ENCODE measurements at regions not wholly inside any gene's neighbourhood (a gene's known extent, or its start where the extent isn't known, plus 50 kb on each side); places are given as distances from the start of the nearest gene placed in this dataset.

DNA sequence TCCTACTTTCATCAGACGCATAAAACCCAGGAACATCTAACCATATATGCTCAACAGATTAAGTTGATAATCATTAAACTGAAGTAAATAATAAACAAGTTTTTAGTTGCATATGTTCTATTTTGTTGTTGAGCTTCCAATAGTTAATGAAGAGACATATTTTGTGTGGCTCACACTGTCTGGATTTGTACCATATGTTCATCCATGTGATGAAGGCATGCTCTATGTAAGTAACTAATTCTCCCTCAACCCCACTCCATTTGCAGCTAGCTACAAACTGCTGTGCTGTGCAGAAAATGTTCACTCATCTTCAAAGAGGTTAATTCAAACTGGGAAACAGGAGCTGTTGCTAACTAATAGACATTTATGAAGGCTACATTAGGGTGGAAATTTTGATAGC, 589.7 kb upstream of the LRRC4C start:
- H3K4me3 Mint-ChIP-seq = no peak overlapping the region
- H3K4me1 Mint-ChIP-seq = no peaks in the 10 kb centered on the region
- H3K36me3 Mint-ChIP-seq (ENCODE audit: low read depth) = no peaks in the 10 kb centered on the region
- H3K27ac Mint-ChIP-seq = no peak overlapping the region
- H3K27me3 Mint-ChIP-seq (ENCODE audit: low read depth, poor library complexity) = no peaks in the 10 kb centered on the region
- TF ChIP-seq CTCF (IDR thresholded peaks at IDR 0.05) = no peak
- H3K9me3 Mint-ChIP-seq = peaks cover 3% of the 10 kb centered on the region
- DNase-seq = no peak

DNA sequence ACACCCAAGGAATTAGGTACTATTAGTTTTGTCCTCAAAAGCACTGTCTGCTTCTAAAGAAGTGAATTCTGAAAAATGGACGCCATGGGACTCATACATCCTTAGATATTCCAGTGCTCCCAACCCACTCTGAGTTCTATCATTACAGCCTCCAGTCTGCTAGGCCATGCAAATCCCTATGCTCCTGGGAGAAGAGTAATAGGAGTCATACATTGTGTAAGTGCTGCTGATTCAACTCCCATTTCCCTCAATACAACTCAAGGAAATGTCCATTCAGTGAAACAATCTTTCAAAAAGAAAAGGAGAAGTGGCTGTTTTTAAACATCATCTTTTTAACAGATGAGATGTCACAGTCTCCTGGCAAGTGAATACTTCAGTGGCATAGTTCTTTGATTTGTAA, 590.2 kb upstream of the LRRC4C start:
- no peak overlapping the region for H3K27ac Mint-ChIP-seq
- DNase-seq = no peak
- H3K27me3 Mint-ChIP-seq (ENCODE audit: low read depth, poor library complexity) = no peaks in the 10 kb centered on the region
- peaks cover under 1% of the 10 kb centered on the region for H3K9me3 Mint-ChIP-seq
- H3K4me1 Mint-ChIP-seq = no peaks in the 10 kb centered on the region
- TF ChIP-seq CTCF (IDR thresholded peaks at IDR 0.05) = no peak
- H3K36me3 Mint-ChIP-seq (ENCODE audit: low read depth) = no peaks in the 10 kb centered on the region
- no peak overlapping the region for H3K4me3 Mint-ChIP-seq

DNA sequence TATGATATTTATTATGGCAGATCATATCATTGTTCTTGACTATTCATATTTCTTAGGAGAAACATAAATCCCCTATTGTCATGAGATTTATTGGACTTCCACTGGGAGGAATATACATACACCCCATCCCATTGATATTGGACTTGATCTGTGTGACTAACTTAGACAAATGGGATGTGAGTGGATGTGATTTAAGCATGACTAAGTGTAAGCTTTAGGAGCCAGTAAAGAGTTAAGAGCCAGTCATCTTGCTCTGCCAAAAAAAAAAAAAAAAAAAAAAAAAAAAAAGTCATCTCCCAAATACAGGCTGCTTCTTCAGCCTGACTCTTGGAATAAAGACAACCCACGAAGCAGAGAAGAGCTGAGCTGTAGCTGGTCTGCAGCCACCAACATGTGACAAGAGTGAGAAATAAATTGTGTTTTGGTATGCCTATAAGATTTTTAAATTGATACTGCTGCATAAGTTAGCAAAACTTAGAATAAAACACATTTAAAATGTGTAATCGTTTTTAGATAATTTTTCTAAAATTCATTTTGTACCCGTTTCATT, 595.0 kb upstream of the LRRC4C start:
- Mint-ChIP-seq H3K4me3 (no peak overlapping the region), H3K4me1 (no peaks in the 10 kb centered on the region), H3K27me3 (ENCODE audit: low read depth, poor library complexity) (no peaks in the 10 kb centered on the region), H3K27ac (no peak overlapping the region), H3K36me3 (ENCODE audit: low read depth) (no peaks in the 10 kb centered on the region), H3K9me3 (no peaks in the 10 kb centered on the region)
- no peak for TF ChIP-seq CTCF (IDR thresholded peaks at IDR 0.05)
- DNase-seq = no peak

- Mint-ChIP-seq H3K27ac (no peak overlapping the region), H3K27me3 (ENCODE audit: low read depth, poor library complexity) (no peaks in the 10 kb centered on the region), H3K36me3 (ENCODE audit: low read depth) (no peaks in the 10 kb centered on the region), H3K9me3 (no peaks in the 10 kb centered on the region), H3K4me1 (no peaks in the 10 kb centered on the region), H3K4me3 (no peak overlapping the region)
- no peak for TF ChIP-seq CTCF (IDR thresholded peaks at IDR 0.05)
- DNase-seq = no peak
Measured at GRCh38 chr11:42055606-42056005, 596.2 kb upstream of the LRRC4C start.

DNA sequence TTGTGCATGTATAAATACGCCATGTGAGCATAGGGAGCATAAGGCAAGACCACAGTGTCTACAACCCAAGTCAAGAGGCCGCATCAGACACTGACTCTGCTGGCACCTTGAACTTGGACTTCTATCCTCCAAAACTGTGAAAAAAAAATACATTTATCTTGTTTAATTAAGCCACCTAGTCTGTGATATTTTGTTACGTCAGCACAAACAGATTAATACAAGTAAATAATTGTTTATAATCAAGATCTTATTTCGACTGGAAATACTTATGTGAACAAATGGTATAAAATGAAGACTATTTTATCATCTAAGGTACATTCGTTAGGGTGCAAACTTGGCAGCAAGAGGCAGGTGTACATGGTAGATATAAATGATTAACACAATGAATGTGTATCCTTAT, 599.3 kb upstream of the LRRC4C start:
- no peaks in the 10 kb centered on the region for H3K4me1 Mint-ChIP-seq
- no peaks in the 10 kb centered on the region for H3K36me3 Mint-ChIP-seq (ENCODE audit: low read depth)
- no peak for TF ChIP-seq CTCF (IDR thresholded peaks at IDR 0.05)
- H3K27ac Mint-ChIP-seq = no peak overlapping the region
- H3K4me3 Mint-ChIP-seq = no peak overlapping the region
- no peaks in the 10 kb centered on the region for H3K9me3 Mint-ChIP-seq
- no peaks in the 10 kb centered on the region for H3K27me3 Mint-ChIP-seq (ENCODE audit: low read depth, poor library complexity)
- no peak for DNase-seq

DNA sequence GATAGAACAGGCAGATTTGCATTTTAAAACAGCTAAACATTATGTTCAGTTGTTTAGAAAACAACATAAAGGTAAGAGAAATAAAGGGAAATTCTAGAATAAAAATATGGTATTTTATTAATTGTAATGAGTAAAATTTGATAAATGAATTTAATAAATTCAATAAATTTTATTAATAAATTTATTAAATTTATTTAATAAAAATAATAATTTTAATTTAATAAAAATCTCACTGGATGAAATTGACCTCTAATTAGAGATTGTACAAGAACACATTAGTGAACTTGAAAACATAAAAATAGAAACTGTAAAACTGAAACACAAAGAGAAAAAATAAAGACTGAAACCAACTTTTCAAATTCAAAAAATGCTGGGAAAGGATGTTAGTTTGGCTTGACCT, 605.7 kb upstream of the LRRC4C start:
- DNase-seq = no peak
- H3K4me1 Mint-ChIP-seq = no peaks in the 10 kb centered on the region
- no peak overlapping the region for H3K27ac Mint-ChIP-seq
- no peak overlapping the region for H3K4me3 Mint-ChIP-seq
- peaks cover 3% of the 10 kb centered on the region for H3K27me3 Mint-ChIP-seq (ENCODE audit: low read depth, poor library complexity)
- H3K36me3 Mint-ChIP-seq (ENCODE audit: low read depth) = no peaks in the 10 kb centered on the region
- no peak for TF ChIP-seq CTCF (IDR thresholded peaks at IDR 0.05)
- no peaks in the 10 kb centered on the region for H3K9me3 Mint-ChIP-seq
